NOMO-1 treated with DMSO at 0.1 percent for 48 hours (cell line): ENCODE measurements at regions not wholly inside any gene's neighbourhood (a gene's known extent, or its start where the extent isn't known, plus 50 kb on each side); places are given as distances from the start of the nearest gene placed in this dataset.

ENCODE experiments used
- DNase-seq: peaks from one replicate; lab custom pipeline; 2025; ENCODE audit not compliant: unreplicated experiment; lab: John Stamatoyannopoulos, UW

DNA sequence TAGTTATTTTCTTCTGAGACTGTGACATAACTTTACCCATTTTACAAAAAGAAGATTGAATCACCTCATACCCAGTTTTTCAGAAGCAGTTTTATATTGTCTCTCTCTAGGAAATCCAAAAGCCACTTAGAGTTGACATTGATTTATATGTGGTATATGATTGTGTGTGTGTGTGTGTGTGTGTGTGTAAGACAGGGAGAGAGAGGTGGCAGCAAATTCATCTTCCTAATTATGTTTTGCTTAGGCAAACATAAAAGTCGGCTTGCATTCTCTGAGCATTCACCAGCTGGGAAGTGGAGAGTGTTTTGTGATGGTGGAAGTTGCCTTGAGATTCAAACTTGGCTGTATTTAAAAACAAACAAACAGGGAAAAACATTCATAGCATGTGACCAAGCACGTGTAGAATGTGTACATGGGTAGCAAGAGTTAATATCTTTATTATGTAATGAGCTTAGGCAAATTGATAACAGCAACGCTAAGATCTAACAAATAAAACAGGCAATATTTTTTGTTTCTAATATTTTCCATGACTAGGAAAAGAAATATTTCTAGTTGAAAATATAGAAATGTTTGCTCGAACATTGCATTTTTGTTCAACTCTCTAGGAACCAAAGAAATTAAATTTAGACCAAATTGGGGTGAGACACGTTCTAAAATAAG is 64.4 kb upstream of the IGF1R start:
- DNase-seq, result no peak

DNA sequence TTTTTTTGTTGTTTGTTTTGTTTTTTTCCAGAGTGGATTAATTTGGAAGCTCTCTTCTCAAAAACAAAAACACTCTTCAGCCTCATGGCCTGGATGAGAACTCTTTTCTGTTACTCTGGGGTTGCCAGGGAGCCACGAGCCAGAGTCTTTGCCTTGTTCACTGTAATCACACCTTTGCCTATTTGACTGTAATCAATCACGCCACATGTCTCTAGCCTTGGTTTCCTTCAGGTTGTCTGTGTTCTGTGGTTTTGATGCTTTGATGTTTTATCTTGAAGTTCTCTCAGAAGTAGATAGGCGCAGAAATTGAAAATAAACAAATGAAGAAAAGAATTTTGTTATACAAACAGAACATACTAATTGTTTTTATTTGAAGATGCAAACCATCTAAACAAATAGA is 62.3 kb upstream of the IGF1R start:
- DNase-seq, result no peak

DNA sequence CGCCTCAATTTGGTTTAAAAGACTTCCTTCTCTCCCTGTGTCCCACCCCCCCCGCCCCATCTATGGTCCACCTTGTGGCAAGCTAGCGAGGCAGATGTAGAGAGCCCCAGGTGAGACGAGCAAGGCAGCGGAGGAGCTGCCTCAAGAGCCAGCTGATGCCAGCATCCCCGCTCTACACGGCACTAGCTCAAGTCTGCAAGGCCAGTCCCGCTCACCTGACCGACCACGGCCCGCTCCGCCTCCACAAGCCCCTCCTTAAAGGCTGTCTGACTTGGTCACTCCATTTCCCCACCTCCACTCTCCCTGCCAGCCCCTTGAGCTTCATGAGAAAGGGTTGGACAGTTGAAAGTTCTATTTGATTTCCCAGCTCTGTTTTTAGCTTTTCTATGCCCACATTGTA is 56.2 kb upstream of the IGF1R start:
- DNase-seq, result no peak

DNA sequence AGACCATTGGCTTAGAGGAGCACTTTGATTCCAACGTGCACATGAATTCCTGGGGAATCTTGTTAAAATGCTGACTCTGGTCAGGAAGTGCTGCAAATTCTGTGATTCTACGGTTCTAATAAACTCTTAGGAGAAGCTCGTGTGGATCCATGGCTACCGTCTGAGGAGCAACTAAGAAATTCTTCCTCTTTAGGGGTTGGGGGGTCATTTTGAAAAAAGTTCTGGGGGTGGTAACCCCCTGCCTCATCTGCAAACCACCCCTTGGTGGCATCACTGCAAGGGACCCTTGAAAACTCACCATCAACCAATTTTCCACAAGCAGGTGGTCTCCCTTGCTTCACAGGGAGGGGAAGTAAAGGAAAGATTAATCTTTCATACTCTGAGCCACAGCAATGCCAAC is 52.2 kb upstream of the IGF1R start:
- no peak for DNase-seq

DNA sequence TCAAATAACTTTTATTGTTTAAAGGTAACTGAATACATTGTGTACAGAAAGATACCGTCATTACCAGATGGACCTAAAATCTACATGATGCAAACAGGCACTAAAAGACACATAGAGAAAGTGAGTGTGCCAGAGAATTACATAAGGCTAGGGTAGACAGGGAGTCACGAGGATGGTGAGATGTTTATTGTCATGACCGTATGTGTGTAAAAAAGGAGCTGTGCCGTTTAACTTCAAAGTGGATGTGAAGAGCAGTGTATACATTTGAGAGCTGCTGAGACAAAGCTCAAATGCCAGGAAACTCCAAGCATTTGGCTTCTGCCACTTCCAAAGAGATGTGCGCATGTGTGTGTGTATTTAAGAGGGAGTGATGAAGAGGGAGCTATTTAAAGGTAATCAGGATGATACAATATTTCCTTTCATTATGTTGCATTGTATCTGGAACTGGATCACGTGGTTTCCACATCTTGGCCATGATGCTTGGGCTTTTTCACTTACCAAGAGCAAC is 51.4 kb upstream of the IGF1R start:
- DNase-seq, result no peak

DNA sequence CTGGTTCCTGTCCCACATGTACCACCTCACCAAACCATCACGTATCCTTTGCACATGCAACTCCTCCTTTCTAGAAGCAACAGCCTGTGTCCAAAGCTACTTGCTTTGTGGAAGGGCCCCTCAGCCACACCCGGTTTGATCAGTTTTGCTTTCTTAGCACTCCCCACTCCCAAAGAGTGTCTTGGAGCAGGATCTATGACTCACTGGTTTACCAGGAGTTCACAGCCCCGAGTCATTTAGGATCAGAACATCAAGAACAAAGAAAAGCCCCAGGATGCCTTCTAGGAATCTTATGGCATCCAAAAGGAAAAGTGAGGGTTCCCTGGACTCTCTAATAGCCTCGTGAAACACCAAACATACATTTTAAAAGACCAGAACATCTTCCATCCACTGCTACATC is 50.7 kb upstream of the IGF1R start:
- no peak for DNase-seq
